H1 (cell line): ENCODE measurements at regions not wholly inside any gene's neighbourhood (a gene's known extent, or its start where the extent isn't known, plus 50 kb on each side); places are given as distances from the start of the nearest gene placed in this dataset.

Experiments used
- CTBP2 ChIP-seq: IDR thresholded peaks from 2 replicates; pipeline ENCODE4 v1.7.0; 2011; ENCODE audit warnings: borderline replicate concordance, mild to moderate bottlenecking, moderate library complexity, mixed read lengths, low read length; ENCODE audit not compliant: insufficient read depth, insufficient read length
- SIX5 ChIP-seq: IDR thresholded peaks from 2 replicates; pipeline ENCODE4 v1.6.1; 2011; ENCODE audit warnings: mild to moderate bottlenecking, low read depth, low read length
- TAF1 ChIP-seq: IDR thresholded peaks from 2 replicates; pipeline ENCODE4 v1.6.1; 2011; ENCODE audit warnings: mild to moderate bottlenecking, low read depth, low read length

DNA sequence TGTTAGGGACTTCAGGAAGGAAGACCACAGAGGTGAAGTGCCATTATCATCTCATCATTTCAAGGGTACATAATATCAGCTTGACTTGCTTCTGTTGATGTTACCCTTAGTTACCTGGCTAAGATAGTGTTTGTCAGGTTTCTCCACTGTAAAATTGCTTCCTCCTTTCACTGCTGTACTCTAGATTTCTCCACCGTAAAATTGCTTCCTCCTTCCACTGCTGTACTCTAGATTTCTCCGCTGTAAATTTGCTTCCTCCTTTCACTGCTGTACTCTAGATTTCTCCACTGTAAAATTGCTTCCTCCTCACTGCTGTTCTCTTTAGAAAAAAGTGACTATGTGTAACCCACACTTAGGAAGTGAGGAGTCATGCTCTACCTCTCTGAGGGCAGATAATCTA is 1460.3 kb downstream of the SUCLG1 start (continued):
- TF ChIP-seq CTBP2, result no peak
- no peak for TF ChIP-seq TAF1
- TF ChIP-seq SIX5, result no peak
